IPS DF 19.7 (cell line): ENCODE measurements at regions not wholly inside any gene's neighbourhood (a gene's known extent, or its start where the extent isn't known, plus 50 kb on each side); places are given as distances from the start of the nearest gene placed in this dataset.

Experiments used
- DNase-seq: peaks from one replicate; pipeline ENCODE4 v3.0.0-alpha.2; 2013; ENCODE audit warnings: low read depth, low spot score

DNA sequence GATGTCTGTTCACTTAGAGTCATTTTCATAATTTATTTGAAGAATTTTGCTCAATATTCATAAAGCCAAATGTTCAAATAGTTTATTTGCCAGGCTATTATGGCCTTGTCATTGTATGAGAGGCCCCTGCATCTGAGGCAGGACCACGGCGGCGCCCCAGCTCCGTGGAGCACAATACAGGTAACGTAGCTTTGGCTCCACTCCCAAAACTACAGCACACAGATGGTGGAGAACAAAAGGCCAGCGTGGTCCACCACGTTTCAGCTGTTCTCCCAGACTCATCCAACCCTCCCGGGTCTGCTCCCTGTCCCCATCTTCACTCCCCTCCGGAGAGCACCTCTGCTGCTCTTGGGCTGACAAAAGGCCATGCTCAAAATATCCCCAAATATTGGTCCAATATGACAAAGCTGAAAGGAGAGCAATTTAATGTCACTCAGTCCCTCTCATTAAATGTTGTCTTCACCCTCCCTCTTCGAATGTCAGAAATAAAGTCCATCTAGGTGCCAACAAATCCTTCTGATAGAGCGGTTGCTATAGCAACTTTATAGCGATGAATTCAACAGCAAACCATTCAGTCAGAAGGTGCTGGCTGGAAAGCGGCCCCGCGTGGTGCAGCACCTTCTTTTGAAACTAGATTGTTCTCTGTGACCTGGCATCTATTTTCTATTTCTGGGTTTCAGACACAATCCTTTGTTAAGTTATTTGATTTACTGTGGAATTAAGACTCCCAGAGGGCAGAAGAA is 504.3 kb downstream of the ARHGEF28 start:
- DNase-seq, result no peak

DNA sequence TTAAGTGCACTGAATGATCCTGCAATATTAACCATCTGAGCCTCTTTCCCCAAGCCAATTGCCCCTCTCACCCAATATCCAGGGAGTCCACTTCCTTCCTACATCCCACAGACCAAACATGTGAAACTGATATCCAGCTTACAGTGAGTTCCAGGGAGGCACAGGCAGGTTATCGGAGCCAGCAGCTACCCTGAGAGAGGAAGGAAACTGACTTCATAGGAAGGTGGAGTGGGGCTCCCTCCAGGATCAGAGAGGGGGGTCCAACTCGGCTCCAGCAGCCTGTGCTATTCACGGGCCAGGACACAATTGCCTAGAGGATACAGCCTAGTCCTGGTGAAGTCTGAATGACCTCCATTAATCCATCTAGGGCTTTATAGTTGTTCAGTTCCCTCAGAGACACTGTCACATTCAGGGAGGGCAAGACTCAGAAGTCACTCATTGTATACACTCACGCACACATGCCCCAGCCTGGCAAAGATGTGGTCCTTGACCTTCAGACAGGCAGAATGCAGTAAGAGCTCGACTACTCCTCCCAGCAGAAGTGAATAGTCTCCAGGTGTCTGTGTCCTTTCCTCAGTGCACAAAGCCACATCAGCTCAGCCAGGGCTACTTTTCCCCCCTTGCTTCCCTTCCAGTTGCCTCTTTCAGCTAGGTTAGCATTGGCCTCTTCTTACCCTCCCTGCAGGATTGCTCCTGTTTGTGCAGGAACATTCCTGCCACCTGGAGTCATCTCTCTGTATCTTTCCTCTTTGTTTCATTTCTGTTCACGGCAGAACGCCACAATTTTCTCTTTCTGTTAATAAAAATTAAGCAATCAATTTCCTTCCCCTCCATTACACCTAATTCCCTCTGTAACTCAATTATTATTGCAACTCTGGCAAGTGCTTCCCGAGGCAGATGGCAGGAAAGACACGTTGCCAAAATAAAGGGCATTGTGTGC is 501.7 kb downstream of the ARHGEF28 start:
- DNase-seq, result no peak

DNA sequence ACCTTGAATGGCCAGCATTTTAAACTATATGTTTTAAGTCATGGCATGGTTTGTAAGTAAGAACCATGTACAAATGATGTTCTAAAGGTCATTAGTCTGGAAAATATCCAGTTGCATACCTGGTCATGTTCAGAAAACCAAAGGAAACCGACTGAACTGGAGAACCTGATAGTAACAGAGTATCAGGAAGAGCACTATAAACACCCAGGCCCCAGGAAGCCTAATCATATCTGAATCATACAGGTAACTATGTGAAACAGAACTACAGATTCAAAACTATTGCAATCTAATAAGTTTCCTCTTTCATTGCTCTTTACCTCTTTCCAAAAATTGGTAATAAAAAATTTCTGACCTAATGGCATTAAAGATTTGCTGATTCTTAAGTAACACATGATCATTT is 500.3 kb downstream of the ARHGEF28 start:
- no peak for DNase-seq

DNA sequence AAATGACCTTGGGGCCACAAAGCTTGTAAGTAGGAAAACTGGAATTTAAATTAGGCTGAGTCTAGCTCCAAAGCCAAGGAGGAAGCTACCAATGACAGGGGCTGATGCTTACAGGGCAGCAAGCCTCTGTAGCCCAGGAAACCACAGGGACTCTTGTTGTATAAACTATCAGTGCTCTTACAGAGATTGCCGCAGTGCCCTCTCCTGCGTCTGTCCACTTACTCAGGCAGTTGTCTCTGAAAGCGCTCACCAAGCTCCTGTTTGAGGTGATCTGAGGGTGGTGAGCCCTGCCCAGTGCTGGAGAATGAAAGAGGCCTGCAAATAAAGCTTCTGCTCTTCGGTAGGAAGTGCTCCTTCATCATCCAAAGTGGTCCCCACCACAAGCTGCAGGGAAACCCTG is 498.8 kb downstream of the ARHGEF28 start:
- DNase-seq, result no peak

DNA sequence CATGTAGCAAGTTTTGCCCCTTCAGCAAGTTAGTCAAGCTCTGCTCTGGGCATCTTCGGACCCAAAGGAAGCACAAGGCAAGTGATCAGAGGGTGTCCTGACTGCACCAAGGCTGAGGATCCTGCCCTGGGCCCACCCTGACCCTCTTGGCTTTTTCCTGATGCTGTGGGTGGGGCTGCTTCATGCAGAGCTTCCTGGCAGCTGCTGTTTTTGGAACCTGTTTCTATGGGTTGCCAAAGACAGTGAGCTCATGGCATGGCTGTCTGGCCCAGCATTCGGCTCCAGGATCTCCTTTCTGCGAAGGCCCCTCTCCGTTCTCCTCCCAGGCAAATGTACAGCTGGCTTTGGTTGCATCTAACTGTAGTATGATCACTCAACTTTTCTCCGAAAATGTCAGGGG is 497.9 kb downstream of the ARHGEF28 start:
- no peak for DNase-seq

DNA sequence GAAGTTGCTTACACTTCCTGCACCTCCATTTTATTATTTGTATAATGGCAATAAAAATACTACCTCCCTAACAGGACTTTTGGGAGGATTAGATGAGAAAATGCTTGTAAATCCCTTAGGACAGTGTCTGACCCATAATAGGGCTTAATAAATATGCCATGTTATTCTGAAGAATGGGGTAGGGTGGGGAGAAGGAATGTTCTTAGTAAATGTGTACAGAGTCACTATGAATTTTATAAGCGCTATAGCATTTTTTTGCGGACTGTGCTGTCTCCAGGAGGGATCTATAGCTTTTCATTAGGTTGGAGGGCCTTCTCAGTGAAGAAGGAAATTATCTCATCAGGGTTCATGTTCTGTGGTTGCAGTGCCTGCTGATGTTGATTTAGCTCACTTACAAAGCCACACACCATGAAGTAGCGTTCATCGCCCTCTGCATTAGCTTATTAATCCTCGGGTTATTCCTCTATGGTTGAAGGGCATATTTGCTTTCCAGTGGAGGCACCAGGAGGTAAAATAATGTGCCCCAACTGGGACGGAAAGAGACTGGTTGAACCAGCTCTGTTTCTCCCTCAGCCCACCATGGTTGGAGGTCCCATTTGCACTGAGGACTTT is 497.1 kb downstream of the ARHGEF28 start:
- DNase-seq, result no peak

DNA sequence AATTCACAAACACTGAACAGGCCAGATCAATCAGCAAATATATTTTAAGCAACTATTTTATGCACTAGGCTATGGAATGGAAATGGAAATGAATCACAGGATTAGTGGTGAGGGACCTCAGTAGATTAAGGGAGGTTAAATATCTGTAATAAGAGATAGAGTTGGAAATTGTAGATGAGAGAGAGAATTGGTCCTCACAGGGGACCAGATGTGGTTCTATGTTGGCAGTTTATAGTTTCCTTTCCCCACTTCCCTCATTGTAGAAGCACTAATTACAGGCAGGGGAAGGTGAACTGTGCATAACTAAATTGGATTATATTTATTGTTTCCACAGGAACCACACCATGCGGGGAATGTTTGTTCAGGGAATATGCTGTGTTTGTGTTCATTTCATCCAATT is 496.2 kb downstream of the ARHGEF28 start:
- no peak for DNase-seq

DNA sequence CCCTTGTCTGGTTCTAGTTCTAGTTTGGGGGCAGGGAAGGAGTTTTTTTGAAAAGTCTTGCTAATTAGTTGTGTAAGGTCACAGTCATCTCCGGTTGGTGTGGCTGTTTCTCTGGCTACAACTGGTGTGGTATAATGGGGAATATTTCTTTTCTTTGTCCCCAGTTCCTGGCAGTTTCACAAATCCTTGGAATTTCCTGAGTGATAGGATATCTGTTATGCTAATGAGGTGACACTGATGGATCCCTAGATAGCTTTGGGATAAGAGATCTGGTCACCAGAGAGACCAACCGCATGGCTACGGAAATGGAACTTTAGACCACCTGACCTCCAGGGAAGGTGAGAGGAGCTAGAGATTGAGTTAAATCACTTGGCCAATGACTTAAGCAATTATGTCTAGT is 494.6 kb downstream of the ARHGEF28 start:
- no peak for DNase-seq

DNA sequence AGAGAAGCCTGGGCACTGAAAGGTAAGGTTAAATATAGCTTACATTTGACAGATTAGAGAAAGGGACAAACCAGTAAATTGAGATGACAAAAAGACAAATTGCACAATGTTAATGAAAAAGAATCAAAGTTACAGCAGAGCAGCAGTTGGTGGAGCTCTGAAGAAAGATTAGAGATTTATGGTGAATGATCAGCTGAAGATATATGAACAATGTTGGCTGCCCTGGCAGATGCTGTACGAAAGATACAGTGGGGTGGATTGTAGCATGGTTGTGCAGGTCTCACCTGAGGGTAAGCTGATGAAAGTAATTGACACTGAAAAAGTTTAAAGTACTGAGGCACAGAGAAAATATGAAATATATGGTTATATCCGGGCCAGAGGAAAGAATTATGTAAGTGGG is 492.1 kb downstream of the ARHGEF28 start:
- DNase-seq, result no peak

DNA sequence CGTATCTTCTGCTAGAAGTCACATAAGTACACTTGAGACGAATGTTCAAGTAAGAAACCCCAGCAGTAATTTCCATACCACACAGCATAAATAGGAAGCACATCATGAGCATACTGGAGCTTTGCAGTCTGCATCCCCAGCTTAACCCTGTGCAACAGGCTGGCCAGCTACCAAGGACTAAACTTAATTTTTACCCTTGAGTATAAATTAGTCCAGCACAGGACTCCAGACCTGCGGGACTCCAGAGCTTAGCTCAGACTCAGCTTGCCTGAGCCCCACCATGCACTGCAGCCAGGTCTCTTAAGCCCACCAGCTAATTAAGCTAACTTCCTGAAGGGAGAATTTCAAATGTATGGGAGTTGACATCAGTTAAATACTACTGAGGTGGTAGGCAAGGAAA is 491.0 kb downstream of the ARHGEF28 start:
- no peak for DNase-seq

DNA sequence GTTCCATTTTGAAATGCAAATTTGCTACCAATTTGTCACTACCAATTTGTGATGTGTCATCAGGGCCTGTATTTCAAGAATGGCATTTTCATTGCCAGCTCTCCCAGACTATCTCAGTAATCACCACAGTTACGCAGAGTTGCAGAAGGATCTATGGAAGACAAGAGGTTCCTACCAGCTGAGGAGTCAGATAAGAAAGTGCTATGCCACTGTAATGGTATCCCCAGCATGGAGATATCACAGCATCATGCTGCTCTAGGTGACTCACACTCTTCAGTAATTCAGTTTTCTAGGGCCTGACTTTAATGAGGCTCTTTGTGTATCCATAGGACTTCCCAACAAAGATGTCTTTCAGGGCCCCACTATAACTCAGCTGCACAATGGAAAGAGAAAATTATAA is 490.3 kb downstream of the ARHGEF28 start:
- DNase-seq, result no peak

DNA sequence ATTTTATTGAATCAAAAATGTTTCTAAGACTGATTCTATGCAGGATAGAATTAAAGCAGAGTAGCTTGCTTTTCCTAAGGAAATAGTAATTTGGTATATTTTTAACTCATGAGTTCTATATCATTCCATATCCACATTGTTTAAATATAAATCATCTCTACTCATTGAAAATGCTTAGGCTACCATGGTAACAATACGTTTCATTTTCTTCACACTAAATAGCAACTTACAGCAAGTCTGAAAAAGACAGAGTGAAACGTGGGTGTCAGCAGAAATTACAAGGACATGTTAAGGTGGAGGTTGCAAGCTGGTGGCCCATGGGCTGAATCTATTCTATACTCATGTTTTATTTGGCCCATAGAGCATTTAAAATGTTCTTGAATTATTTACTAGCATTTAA is 487.9 kb downstream of the ARHGEF28 start:
- DNase-seq, result no peak

DNA sequence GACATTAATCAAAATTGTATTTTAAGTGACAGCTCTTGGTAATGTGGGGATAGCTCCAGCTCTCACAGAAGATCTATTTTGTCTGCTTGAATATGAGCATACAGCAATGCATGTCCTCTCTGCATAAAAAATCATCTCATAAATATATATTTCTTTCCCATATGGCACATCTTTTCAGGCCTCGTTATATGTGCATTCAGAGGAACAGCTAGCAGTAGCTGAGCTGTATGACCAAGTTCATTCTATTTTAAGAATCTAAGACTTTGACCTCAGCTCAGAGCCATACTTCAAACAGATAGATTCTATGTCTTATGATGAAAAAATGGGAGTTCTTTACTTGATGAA is 487.2 kb downstream of the ARHGEF28 start:
- DNase-seq, result no peak

DNA sequence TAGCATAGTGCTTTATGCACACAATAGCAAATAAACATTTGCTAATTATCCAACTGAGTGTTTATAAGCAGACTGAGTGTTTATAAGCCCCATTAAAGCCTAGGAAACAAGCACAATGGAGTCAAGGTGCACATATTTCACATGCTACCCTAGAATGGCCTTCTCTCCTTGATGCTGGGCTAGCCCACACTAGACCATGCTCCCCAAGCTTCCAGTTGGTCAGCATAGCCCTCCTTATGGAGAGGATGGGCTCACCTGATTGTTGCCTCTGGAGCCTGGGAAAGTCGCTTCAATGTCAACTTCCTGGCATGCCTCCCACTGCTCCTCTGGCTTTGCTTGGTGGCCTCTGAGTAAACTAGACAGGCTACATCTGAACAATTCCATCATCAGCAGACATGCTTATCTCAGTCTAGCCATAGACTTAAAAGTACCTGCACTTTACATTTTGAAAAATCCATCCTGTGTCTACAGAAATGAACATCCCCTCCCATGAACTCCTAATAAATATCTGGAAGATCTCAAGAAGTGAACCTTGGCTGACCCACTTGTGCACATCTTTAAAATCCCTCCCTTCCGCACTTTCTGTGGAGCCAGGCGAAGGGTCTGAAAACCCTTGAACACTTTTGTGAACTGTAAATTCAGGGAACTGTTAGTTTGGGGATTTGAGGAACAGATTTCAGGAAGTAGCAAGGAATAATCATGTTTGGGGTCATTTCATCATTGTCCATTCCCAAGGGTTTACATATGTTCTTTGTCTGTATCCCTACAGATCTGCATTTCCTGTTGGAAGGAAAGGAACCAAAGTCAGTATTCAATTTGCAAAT is 486.6 kb downstream of the ARHGEF28 start:
- no peak for DNase-seq

DNA sequence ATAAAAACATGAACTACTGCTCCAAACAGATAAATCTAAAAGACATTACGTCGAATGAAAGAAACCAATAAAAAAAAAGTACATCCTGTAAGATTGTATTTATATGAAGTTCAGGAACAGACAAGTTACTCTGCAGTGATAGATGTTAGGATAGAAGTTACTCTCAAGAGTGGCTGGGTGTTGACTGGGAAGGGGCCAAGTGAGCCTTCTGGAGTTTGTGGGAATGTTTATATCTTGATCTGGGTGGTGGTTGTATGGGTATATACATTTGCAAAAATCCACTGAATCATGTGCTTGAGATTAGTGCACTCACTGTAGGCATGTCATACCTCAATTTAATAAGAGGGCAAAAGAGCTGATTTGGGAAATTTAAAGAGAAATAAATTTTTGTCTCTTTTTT is 485.8 kb downstream of the ARHGEF28 start:
- DNase-seq, result no peak

DNA sequence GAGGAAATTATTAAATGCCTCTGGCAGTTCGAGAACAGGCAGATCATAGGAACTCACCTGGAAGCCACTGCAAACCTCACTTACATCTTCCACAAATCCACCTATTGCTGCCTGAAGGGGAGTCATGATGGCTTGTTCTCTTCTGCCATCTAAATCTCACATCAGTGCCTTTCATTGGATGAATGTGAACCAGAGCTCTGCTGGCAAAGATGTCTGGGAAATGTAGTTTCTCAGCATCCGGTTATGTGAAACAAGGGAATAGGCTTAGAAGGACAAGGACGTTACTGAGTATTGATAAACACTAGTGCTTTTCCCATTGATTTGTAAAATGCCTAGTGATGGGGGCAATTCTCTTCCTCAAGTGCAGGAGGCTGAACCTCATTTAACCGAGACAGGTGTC is 483.3 kb downstream of the ARHGEF28 start:
- peak; percentile 30 for DNase-seq

DNA sequence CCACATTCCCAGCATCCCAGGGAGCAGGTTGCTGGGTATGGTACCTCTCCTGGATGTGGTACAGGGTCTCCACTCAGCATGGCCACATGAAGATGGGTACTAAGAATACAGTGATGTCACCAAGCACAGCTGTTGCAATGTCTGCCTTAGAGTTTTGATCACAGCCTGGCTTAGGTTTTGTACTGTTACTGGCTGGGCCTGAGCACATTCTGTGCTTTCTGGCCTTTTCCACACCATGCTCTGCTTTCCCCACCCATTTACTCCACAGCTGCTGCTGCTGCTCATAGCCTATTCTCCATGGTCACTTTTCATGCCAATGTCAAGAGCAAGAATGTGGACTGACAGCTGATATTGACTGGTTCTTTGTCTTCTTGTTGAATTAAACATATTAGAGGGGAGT is 481.9 kb downstream of the ARHGEF28 start:
- no peak for DNase-seq

DNA sequence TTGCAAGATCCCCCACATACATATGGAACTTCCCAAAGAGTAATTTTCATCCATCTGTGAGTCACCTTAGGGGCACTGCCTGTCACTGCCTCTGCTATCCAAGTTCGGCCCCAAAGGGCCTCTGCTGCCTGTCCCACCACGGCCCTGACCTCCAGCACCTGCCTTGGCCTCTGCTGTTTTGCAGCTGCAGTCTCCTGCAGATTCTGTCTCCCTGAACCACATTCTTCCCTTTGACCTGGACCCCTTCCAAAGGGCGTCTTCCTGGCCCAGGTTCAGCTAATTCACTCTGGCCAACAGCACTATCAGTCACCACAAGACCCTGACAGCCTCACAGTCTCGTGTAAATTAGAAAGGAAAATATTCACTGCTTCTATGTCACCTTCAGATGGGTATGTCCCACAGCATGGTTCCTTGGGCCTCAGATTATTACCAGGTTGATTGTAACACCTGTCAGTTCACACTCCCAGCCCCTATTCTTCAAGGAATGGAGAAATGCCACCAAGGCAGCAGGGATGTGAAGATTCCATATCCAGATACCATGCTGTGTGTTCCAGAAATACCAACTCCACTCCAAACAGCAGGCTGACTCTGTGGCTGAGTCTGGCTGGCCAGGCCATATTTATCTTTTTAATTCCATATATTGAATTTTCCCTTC is 479.3 kb downstream of the ARHGEF28 start:
- DNase-seq, result no peak

DNA sequence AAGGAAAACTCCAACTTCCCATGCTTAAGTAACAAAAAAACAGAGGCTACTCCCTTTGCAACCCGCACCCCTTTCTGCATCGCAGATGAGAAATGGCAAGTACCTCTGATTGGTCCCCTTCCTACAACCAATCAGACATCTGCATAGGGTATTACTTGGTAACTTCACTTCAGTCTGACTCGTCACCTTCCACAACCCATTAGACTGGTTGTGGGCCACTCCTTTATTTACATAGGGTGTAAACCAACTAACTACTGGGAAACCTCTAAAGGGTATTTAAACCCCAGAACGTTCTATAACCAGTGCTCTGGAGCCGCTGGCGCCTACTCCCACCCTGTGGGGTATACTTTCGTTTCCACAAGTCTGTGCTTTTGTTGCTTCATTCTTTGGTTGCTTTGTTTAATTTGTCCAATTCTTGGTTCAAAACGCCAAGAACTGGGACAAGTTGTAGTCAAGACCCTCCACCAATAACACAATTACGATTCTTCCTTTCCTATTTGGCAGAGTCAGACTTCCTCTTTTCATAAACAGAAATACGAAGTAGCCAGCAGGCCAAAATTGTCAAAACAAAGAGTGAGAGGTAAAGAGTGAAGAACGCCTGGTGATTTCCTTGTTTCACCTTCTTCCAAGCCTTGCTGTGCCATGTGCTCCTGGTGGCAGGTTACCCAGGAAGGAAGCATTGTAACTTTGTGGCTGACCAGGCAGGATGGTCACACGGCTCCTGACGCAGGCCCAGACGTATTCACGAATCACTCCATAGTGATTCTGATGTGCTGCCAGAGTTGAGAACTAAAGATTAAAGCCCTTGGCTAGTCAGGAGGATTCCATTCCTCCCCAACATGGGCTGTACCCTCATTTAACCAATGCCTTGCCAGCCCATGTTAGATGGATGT is 477.4 kb downstream of the ARHGEF28 start:
- DNase-seq, result no peak

DNA sequence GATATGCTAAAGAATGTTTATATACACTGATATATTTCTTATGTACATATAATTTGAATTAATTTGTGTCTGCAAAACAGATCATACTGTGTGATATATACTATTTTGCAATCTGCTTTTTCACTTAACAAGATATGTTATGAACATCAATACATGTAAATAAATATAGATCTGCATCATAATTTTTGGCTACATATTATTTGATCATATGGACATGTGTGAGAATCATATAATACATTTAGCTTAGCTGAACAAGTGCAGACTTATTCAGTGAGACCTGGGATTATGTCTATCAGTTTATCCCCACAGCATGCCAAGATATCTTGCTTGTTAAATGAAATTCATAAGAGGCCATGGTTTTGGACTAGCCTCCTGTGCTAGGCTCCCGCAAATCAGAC is 474.3 kb downstream of the ARHGEF28 start:
- no peak for DNase-seq
